ENCODE measurements at regions not wholly inside any gene's neighbourhood (a gene's known extent, or its start where the extent isn't known, plus 50 kb on each side); places are given as distances from the start of the nearest gene placed in this dataset.

DNA sequence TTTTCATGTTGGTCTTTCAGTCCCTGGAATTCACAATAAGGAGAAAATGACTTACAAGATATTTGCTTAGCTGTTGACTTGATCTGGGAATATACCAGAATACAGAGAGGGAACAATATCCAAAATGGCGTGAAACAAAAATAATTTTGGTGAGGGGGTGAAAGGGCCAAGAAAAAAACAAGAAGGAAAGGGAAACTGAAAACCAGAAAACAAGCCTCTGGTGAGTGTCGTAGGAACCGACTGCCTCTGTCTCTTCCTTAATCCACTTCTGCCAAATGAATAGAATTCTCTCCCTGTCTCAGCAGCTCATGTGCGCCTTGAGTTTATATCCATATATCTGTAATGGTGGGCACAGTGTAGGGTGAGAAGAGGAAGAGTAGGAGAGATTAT is 367.6 kb downstream of the ETS1 start (continued):
- TF ChIP-seq, protein P1, sequence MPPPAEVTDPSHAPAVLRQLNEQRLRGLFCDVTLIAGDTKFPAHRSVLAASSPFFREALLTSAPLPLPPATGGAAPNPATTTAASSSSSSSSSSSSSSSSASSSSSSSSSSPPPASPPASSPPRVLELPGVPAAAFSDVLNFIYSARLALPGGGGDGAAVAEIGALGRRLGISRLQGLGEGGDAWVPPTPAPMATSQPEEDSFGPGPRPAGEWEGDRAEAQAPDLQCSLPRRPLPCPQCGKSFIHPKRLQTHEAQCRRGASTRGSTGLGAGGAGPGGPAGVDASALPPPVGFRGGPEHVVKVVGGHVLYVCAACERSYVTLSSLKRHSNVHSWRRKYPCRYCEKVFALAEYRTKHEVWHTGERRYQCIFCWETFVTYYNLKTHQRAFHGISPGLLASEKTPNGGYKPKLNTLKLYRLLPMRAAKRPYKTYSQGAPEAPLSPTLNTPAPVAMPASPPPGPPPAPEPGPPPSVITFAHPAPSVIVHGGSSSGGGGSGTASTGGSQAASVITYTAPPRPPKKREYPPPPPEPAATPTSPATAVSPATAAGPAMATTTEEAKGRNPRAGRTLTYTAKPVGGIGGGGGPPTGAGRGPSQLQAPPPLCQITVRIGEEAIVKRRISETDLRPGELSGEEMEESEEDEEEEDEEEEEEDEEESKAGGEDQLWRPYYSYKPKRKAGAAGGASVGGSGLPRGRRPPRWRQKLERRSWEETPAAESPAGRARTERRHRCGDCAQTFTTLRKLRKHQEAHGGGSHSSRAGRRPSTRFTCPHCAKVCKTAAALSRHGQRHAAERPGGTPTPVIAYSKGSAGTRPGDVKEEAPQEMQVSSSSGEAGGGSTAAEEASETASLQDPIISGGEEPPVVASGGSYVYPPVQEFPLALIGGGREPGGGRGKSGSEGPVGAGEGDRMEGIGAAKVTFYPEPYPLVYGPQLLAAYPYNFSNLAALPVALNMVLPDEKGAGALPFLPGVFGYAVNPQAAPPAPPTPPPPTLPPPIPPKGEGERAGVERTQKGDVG (CRISPR knock-in tag; IDR thresholded peaks at IDR 0.05), result no peak

DNA sequence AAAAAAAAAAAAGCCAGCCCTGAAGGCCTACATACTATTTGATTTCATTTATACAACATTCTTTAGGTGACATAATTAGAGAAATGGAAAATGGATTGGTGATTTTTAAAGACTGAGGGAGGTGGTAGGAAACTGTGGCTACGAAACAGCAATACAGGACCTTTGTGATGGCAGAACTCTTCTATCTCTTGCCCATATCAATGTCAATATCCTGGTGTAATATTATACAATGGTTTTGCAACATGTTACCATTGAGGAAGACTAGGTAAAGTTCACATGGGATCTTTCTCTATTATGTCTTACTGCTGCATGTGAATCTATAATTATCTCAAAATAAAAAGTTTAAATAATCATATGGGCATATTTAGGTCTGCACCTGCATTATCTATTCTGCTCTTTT is 371.2 kb downstream of the ETS1 start:
- Histone ChIP-seq H3K79me2 (ENCODE audit: control insufficient read depth, insufficient read depth, low read length) (no peaks in the 10 kb centered on the region), H3K9ac (ENCODE audit: control insufficient read depth, insufficient read depth, low read length) (no peak overlapping the region), H3K36me3 (ENCODE audit: control insufficient read depth in 2 of 2, insufficient read depth in 2 of 2, low read length in 1 of 2) (no peaks in the 10 kb centered on the region), H3K27ac (ENCODE audit: control insufficient read depth, insufficient read depth) (no peak overlapping the region), H3K27me3 (replicated peaks in 1 of 2; ENCODE audit: control insufficient read depth in 2 of 2, insufficient read depth in 2 of 2, low read length in 1 of 2) (no peaks in the 10 kb centered on the region), H3K4me1 (ENCODE audit: control insufficient read depth, insufficient read depth, low read length) (no peaks in the 10 kb centered on the region), H3K4me2 (ENCODE audit: control insufficient read depth, insufficient read depth) (no peak overlapping the region), H4K20me1 (ENCODE audit: control insufficient read depth, insufficient read depth) (no peaks in the 10 kb centered on the region), H3K9me3 (replicated peaks; ENCODE audit: control insufficient read depth, insufficient read depth, low read length) (no peaks in the 10 kb centered on the region; the same call in 2 of the 3 replicates), H3K4me3 (no peak overlapping the region), H2AFZ (ENCODE audit: control insufficient read depth, low read depth, low read length) (no peak overlapping the region)
- WGBS (ENCODE audit: insufficient coverage, insufficient replicate concordance, low lambda C conversion rate, missing lambda C conversion rate), result 22% methylated on average over 1 of the region's 1 CpG
- ChIA-PET POLR2A (no interaction called here), RAD21 (ENCODE audit: unreplicated experiment) (no interaction called here), CTCF (no interaction called here), SMC1A (ENCODE audit: uncharacterized antibody, unreplicated experiment) (no interaction called here)
- intact Hi-C loops (cut with micrococcal nuclease; ENCODE audit: unreplicated experiment) (no loop called here), in situ Hi-C loops (cut with MboI) (no loop called here)
- no peak for DNase-seq (ENCODE audit: low read depth, low spot score)
- no peak for FAIRE-seq
- TF ChIP-seq SMARCA5 (IDR thresholded peaks at IDR 0.05) (no peak), BMI1 (IDR thresholded peaks at IDR 0.05; ENCODE audit: borderline replicate concordance) (no peak), EGR1 (IDR thresholded peaks at IDR 0.05; ENCODE audit: borderline replicate concordance in 1 of 2, low read depth in 2 of 2, low read length in 2 of 2) (no peak)
- TF ChIP-seq, protein P2, sequence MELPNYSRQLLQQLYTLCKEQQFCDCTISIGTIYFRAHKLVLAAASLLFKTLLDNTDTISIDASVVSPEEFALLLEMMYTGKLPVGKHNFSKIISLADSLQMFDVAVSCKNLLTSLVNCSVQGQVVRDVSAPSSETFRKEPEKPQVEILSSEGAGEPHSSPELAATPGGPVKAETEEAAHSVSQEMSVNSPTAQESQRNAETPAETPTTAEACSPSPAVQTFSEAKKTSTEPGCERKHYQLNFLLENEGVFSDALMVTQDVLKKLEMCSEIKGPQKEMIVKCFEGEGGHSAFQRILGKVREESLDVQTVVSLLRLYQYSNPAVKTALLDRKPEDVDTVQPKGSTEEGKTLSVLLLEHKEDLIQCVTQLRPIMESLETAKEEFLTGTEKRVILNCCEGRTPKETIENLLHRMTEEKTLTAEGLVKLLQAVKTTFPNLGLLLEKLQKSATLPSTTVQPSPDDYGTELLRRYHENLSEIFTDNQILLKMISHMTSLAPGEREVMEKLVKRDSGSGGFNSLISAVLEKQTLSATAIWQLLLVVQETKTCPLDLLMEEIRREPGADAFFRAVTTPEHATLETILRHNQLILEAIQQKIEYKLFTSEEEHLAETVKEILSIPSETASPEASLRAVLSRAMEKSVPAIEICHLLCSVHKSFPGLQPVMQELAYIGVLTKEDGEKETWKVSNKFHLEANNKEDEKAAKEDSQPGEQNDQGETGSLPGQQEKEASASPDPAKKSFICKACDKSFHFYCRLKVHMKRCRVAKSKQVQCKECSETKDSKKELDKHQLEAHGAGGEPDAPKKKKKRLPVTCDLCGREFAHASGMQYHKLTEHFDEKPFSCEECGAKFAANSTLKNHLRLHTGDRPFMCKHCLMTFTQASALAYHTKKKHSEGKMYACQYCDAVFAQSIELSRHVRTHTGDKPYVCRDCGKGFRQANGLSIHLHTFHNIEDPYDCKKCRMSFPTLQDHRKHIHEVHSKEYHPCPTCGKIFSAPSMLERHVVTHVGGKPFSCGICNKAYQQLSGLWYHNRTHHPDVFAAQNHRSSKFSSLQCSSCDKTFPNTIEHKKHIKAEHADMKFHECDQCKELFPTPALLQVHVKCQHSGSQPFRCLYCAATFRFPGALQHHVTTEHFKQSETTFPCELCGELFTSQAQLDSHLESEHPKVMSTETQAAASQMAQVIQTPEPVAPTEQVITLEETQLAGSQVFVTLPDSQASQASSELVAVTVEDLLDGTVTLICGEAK (IDR thresholded peaks at IDR 0.05; ENCODE audit: borderline replicate concordance), result no peak
- TF ChIP-seq, protein P3, sequence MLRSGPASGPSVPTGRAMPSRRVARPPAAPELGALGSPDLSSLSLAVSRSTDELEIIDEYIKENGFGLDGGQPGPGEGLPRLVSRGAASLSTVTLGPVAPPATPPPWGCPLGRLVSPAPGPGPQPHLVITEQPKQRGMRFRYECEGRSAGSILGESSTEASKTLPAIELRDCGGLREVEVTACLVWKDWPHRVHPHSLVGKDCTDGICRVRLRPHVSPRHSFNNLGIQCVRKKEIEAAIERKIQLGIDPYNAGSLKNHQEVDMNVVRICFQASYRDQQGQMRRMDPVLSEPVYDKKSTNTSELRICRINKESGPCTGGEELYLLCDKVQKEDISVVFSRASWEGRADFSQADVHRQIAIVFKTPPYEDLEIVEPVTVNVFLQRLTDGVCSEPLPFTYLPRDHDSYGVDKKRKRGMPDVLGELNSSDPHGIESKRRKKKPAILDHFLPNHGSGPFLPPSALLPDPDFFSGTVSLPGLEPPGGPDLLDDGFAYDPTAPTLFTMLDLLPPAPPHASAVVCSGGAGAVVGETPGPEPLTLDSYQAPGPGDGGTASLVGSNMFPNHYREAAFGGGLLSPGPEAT (IDR thresholded peaks at IDR 0.05; ENCODE audit: low read depth), result no peak
- no peak for ATAC-seq
- BruUV-seq (replicated peaks), result no TSS peak

Measured in GM12878 (cell line).